Panc1 (cell line): ENCODE measurements at regions not wholly inside any gene's neighbourhood (a gene's known extent, or its start where the extent isn't known, plus 50 kb on each side); places are given as distances from the start of the nearest gene placed in this dataset.

Experiments used
- SIN3A ChIP-seq: IDR thresholded peaks from 2 replicates; pipeline ENCODE4 v1.6.1; 2012; ENCODE audit warnings: low read depth, mild to moderate bottlenecking, low read length, moderate library complexity, borderline replicate concordance; ENCODE audit not compliant: insufficient read depth
- TF ChIP-seq, protein P1 (sequence below): fragments of 450-650 bp; IDR thresholded peaks from 2 replicates; pipeline ENCODE4 v1.5.1; 2017; ENCODE audit warnings: mild to moderate bottlenecking
- TF ChIP-seq, protein P2 (sequence below), 2 experiments: IDR thresholded peaks; 2 replicates each; pipeline ENCODE4 v1.6.1; 2011 to 2012; ENCODE audit warnings: low read depth in 2 of 2, control low read depth in 1 of 2, low read length in 1 of 2, mild to moderate bottlenecking in 1 of 2, moderate library complexity in 1 of 2; ENCODE audit not compliant: insufficient read depth in 1 of 2

- TF ChIP-seq, protein P1, sequence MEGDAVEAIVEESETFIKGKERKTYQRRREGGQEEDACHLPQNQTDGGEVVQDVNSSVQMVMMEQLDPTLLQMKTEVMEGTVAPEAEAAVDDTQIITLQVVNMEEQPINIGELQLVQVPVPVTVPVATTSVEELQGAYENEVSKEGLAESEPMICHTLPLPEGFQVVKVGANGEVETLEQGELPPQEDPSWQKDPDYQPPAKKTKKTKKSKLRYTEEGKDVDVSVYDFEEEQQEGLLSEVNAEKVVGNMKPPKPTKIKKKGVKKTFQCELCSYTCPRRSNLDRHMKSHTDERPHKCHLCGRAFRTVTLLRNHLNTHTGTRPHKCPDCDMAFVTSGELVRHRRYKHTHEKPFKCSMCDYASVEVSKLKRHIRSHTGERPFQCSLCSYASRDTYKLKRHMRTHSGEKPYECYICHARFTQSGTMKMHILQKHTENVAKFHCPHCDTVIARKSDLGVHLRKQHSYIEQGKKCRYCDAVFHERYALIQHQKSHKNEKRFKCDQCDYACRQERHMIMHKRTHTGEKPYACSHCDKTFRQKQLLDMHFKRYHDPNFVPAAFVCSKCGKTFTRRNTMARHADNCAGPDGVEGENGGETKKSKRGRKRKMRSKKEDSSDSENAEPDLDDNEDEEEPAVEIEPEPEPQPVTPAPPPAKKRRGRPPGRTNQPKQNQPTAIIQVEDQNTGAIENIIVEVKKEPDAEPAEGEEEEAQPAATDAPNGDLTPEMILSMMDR = no peak
- TF ChIP-seq, protein P2, sequence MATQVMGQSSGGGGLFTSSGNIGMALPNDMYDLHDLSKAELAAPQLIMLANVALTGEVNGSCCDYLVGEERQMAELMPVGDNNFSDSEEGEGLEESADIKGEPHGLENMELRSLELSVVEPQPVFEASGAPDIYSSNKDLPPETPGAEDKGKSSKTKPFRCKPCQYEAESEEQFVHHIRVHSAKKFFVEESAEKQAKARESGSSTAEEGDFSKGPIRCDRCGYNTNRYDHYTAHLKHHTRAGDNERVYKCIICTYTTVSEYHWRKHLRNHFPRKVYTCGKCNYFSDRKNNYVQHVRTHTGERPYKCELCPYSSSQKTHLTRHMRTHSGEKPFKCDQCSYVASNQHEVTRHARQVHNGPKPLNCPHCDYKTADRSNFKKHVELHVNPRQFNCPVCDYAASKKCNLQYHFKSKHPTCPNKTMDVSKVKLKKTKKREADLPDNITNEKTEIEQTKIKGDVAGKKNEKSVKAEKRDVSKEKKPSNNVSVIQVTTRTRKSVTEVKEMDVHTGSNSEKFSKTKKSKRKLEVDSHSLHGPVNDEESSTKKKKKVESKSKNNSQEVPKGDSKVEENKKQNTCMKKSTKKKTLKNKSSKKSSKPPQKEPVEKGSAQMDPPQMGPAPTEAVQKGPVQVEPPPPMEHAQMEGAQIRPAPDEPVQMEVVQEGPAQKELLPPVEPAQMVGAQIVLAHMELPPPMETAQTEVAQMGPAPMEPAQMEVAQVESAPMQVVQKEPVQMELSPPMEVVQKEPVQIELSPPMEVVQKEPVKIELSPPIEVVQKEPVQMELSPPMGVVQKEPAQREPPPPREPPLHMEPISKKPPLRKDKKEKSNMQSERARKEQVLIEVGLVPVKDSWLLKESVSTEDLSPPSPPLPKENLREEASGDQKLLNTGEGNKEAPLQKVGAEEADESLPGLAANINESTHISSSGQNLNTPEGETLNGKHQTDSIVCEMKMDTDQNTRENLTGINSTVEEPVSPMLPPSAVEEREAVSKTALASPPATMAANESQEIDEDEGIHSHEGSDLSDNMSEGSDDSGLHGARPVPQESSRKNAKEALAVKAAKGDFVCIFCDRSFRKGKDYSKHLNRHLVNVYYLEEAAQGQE (IDR thresholded peaks at IDR 0.05; ENCODE audit: insufficient read depth in 1 of 2, low read depth in 2 of 2, low read length in 1 of 2) = no peak
- no peak for TF ChIP-seq SIN3A
These were observed 691.8 kb downstream of the MTRR start for GRCh38 chr5:8560776-8561175.
